Stomach smooth muscle (tissue), 2 donors: ENCODE measurements at regions not wholly inside any gene's neighbourhood (a gene's known extent, or its start where the extent isn't known, plus 50 kb on each side); places are given as distances from the start of the nearest gene placed in this dataset.
"Not testable (repeated sequence)": the region's sequence is repeated elsewhere in the genome, so short reads cannot be mapped to it uniquely, and the experiment has no call there.

Experiments
- H3K27ac ChIP-seq: one replicate; pipeline ENCODE4 v1.7.0; 2013; ENCODE audit warnings: mild to moderate bottlenecking, low read length, inconsistent platforms
- H3K27me3 ChIP-seq, 2 donors: one replicate each; pipeline ENCODE4 v1.7.0; 2013; ENCODE audit warnings: low read length in 2 of 2; ENCODE audit not compliant: insufficient read depth in 2 of 2, control insufficient read depth in 1 of 2
- H3K36me3 ChIP-seq, 2 donors: one replicate each; pipeline ENCODE4 v1.7.0; 2013; ENCODE audit warnings: low read length in 2 of 2; ENCODE audit not compliant: control insufficient read depth in 2 of 2, insufficient read depth in 2 of 2
- H3K4me1 ChIP-seq: one replicate; pipeline ENCODE4 v1.7.0; 2013; ENCODE audit warnings: low read length; ENCODE audit not compliant: control insufficient read depth, insufficient read depth
- H3K4me3 ChIP-seq, 2 donors: one replicate each; pipeline ENCODE4 v1.7.0; 2013; ENCODE audit warnings: low read length in 2 of 2
- H3K9ac ChIP-seq, 2 donors: one replicate each; pipeline ENCODE4 v1.7.0; 2013; ENCODE audit warnings: low read length in 2 of 2, mild to moderate bottlenecking in 1 of 2
- H3K9me3 ChIP-seq, 2 donors: one replicate each; pipeline ENCODE4 v1.7.0; 2013; ENCODE audit warnings: low read length in 2 of 2; ENCODE audit not compliant: control insufficient read depth in 2 of 2
- donor health status: healthy.
- donor health status: Pancreatic carcinoma.

- not testable (repeated sequence) for H3K4me1 ChIP-seq, H3K36me3 ChIP-seq
Observed at GRCh38 chr2:87275192-87275591, 253.5 kb upstream of the PLGLB1 start.

GRCh38 chr2:87275974-87276629, 254.5 kb upstream of the PLGLB1 start:
- H3K27ac ChIP-seq, H3K36me3 ChIP-seq, H3K9me3 ChIP-seq, H3K4me3 ChIP-seq, H3K9ac ChIP-seq, H3K27me3 ChIP-seq, H3K4me1 ChIP-seq: not testable (repeated sequence)

More at GRCh38 chr2:87275192-87275591, 253.5 kb upstream of the PLGLB1 start:
- H3K27ac ChIP-seq, H3K9me3 ChIP-seq, H3K27me3 ChIP-seq, H3K9ac ChIP-seq, H3K4me3 ChIP-seq: not testable (repeated sequence)

- not testable (repeated sequence) for H3K9ac ChIP-seq, H3K36me3 ChIP-seq, H3K9me3 ChIP-seq, H3K4me3 ChIP-seq, H3K4me1 ChIP-seq, H3K27me3 ChIP-seq, H3K27ac ChIP-seq
Observed at GRCh38 chr2:87276673-87277072, 255.0 kb upstream of the PLGLB1 start.

GRCh38 chr2:87277734-87278133, 256.1 kb upstream of the PLGLB1 start:
- not testable (repeated sequence) for H3K9me3 ChIP-seq, H3K27ac ChIP-seq, H3K9ac ChIP-seq, H3K4me1 ChIP-seq, H3K36me3 ChIP-seq, H3K4me3 ChIP-seq, H3K27me3 ChIP-seq

- H3K27ac ChIP-seq, H3K4me1 ChIP-seq, H3K36me3 ChIP-seq, H3K9ac ChIP-seq, H3K27me3 ChIP-seq, H3K4me3 ChIP-seq, H3K9me3 ChIP-seq: not testable (repeated sequence)
Observed at GRCh38 chr2:87280596-87281355, 259.1 kb upstream of the PLGLB1 start.

GRCh38 chr2:87283735-87284470, 262.3 kb upstream of the PLGLB1 start:
- not testable (repeated sequence) for H3K9me3 ChIP-seq, H3K9ac ChIP-seq, H3K27me3 ChIP-seq, H3K4me3 ChIP-seq, H3K36me3 ChIP-seq, H3K27ac ChIP-seq, H3K4me1 ChIP-seq

- H3K36me3 ChIP-seq, H3K4me3 ChIP-seq, H3K27me3 ChIP-seq, H3K4me1 ChIP-seq, H3K9me3 ChIP-seq, H3K27ac ChIP-seq, H3K9ac ChIP-seq: not testable (repeated sequence)
Observed at GRCh38 chr2:87284471-87284772, 262.8 kb upstream of the PLGLB1 start.

- H3K27me3 ChIP-seq, H3K4me1 ChIP-seq, H3K27ac ChIP-seq, H3K36me3 ChIP-seq, H3K9ac ChIP-seq, H3K9me3 ChIP-seq, H3K4me3 ChIP-seq: not testable (repeated sequence)
Observed at GRCh38 chr2:87285139-87285538, 263.5 kb upstream of the PLGLB1 start.

GRCh38 chr2:87290566-87291307, 269.1 kb upstream of the PLGLB1 start:
- H3K27ac ChIP-seq, H3K27me3 ChIP-seq, H3K9ac ChIP-seq, H3K4me3 ChIP-seq, H3K4me1 ChIP-seq, H3K9me3 ChIP-seq, H3K36me3 ChIP-seq: not testable (repeated sequence)

- not testable (repeated sequence) for H3K27ac ChIP-seq, H3K4me1 ChIP-seq, H3K27me3 ChIP-seq, H3K36me3 ChIP-seq, H3K9me3 ChIP-seq, H3K9ac ChIP-seq, H3K4me3 ChIP-seq
Observed at GRCh38 chr2:87291400-87292200, 270.0 kb upstream of the PLGLB1 start.
